IMR-90 (cell line): ENCODE measurements at regions not wholly inside any gene's neighbourhood (a gene's known extent, or its start where the extent isn't known, plus 50 kb on each side); places are given as distances from the start of the nearest gene placed in this dataset.

ENCODE experiments used
- ATAC-seq: fragments of 200-7000 bp; cut with Tn5 transposase; 2 replicates; pipeline ENCODE4 v1.9.1; 2020; ENCODE audit warnings: low read depth, mild to moderate bottlenecking, moderate library complexity
- BruUV-seq: library from RNA; stranded (reverse); fragments of 400-500 nt; replicated peaks from 2 replicates; lab custom pipeline; 2021; lab: Mats Ljungman, UMichigan
- CTCF ChIA-PET: fragments of 300-600 bp; formaldehyde crosslinking; extraction: SDS; loops from one replicate; lab custom pipeline; 2021; ENCODE audit warnings: antibody characterized with exemption; lab: Yijun Ruan, JAX
- POLR2A ChIA-PET: fragments of 300-600 bp; sonication (Branson Sonifier 250); formaldehyde crosslinking; loops from one replicate; lab custom pipeline; 2022; ENCODE audit warnings: antibody characterized with exemption; ENCODE audit not compliant: unreplicated experiment; lab: Charles Lee
- DNase-seq: peaks from one replicate; pipeline ENCODE4 v3.0.0; 2013
- H2AFZ ChIP-seq: replicated peaks from 2 replicates; pipeline ENCODE3; 2013; ENCODE audit warnings: low read length, mild to moderate bottlenecking; ENCODE audit not compliant: poor library complexity
- H2AK5ac ChIP-seq: 2 replicates; pipeline ENCODE4 v1.6.1; 2013; ENCODE audit warnings: low read depth, low read length, inconsistent platforms
- H2AK9ac ChIP-seq: replicated peaks from 2 replicates; pipeline ENCODE3; 2013; ENCODE audit warnings: mild to moderate bottlenecking, low read depth, low read length, moderate library complexity; ENCODE audit not compliant: poor library complexity
- H2BK120ac ChIP-seq: 2 replicates; pipeline ENCODE4 v1.6.1; 2013; ENCODE audit warnings: low read depth, low read length, inconsistent platforms
- H2BK15ac ChIP-seq: 3 replicates; pipeline ENCODE4 v1.6.1; 2013; ENCODE audit warnings: low read depth, low read length, inconsistent platforms
- H2BK20ac ChIP-seq: 2 replicates; pipeline ENCODE4 v1.6.1; 2013; ENCODE audit warnings: low read depth, mild to moderate bottlenecking, inconsistent platforms, low read length, moderate library complexity
- H2BK5ac ChIP-seq: 2 replicates; pipeline ENCODE4 v1.6.1; 2013; ENCODE audit warnings: mild to moderate bottlenecking, low read depth, low read length, inconsistent platforms; ENCODE audit not compliant: poor library complexity, severe bottlenecking
- H3K14ac ChIP-seq: replicated peaks from 2 replicates; pipeline ENCODE4 v1.6.1; 2013; ENCODE audit warnings: low read depth, low read length, inconsistent platforms
- H3K18ac ChIP-seq: 2 replicates; pipeline ENCODE4 v1.6.1; 2013; ENCODE audit warnings: low read depth, low read length, control low read depth
- H3K23ac ChIP-seq: 2 replicates; pipeline ENCODE4 v1.6.1; 2013; ENCODE audit warnings: low read depth, low read length, inconsistent platforms
- H3K27ac ChIP-seq: 2 replicates; pipeline ENCODE4 v1.5.1; 2013; ENCODE audit warnings: mild to moderate bottlenecking, control low read depth, low read length; ENCODE audit not compliant: insufficient read depth
- H3K27me3 ChIP-seq: 2 replicates; pipeline ENCODE4 v1.6.1; 2013; ENCODE audit warnings: low read length; ENCODE audit not compliant: control insufficient read depth, insufficient read depth
- H3K36me3 ChIP-seq: 2 replicates; pipeline ENCODE4 v1.6.1; 2013; ENCODE audit warnings: low read length, mixed read lengths; ENCODE audit not compliant: control insufficient read depth, insufficient read depth
- H3K4ac ChIP-seq: 2 replicates; pipeline ENCODE4 v1.6.1; 2013; ENCODE audit warnings: low read depth, low read length, inconsistent platforms
- H3K4me1 ChIP-seq: 2 replicates; pipeline ENCODE4 v1.6.1; 2013; ENCODE audit warnings: low read length, mixed read lengths; ENCODE audit not compliant: control insufficient read depth, insufficient read depth
- H3K4me2 ChIP-seq: 2 replicates; pipeline ENCODE4 v1.6.1; 2013; ENCODE audit warnings: low read depth, mild to moderate bottlenecking, control low read depth, low read length, moderate library complexity
- H3K4me3 ChIP-seq: 2 replicates; pipeline ENCODE4 v1.5.1; 2013; ENCODE audit warnings: low read depth, mild to moderate bottlenecking, control low read depth, low read length, moderate library complexity; ENCODE audit not compliant: insufficient read depth
- H3K56ac ChIP-seq: 2 replicates; pipeline ENCODE4 v1.6.1; 2013; ENCODE audit warnings: low read length, inconsistent platforms; ENCODE audit not compliant: insufficient read depth; ENCODE audit errors: extremely low read depth
- H3K79me1 ChIP-seq, 2 experiments: 2 replicates each; pipeline ENCODE4 v1.6.1; 2013; ENCODE audit warnings: low read length in 2 of 2, inconsistent platforms in 1 of 2, low read depth in 1 of 2
- H3K9ac ChIP-seq: 2 replicates; pipeline ENCODE4 v1.6.1; 2013; ENCODE audit warnings: low read depth, low read length, control low read depth
- H3K9me1 ChIP-seq: 2 replicates; pipeline ENCODE4 v1.6.1; 2013; ENCODE audit warnings: low read length, inconsistent platforms; ENCODE audit not compliant: insufficient read depth
- H3K9me3 ChIP-seq: 2 replicates; pipeline ENCODE4 v1.6.1; 2013; ENCODE audit warnings: low read length; ENCODE audit not compliant: control insufficient read depth, insufficient read depth
- H4K20me1 ChIP-seq: 2 replicates; pipeline ENCODE4 v1.6.1; 2013; ENCODE audit warnings: low read length, inconsistent platforms; ENCODE audit not compliant: insufficient read depth
- H4K5ac ChIP-seq: 2 replicates; pipeline ENCODE4 v1.6.1; 2013; ENCODE audit warnings: mild to moderate bottlenecking, low read depth, low read length, control low read depth
- H4K8ac ChIP-seq, 2 experiments: 2 replicates each; pipeline ENCODE4 v1.6.1; 2013; ENCODE audit warnings: low read depth in 2 of 2, low read length in 2 of 2, control low read depth in 1 of 2, inconsistent platforms in 1 of 2
- H4K91ac ChIP-seq: 2 replicates; pipeline ENCODE4 v1.6.1; 2013; ENCODE audit warnings: low read depth, low read length, inconsistent platforms; ENCODE audit not compliant: insufficient read depth
- BHLHE40 ChIP-seq: fragments of 150-350 bp; IDR thresholded peaks from 2 replicates; pipeline ENCODE4 v1.6.1; 2016; ENCODE audit warnings: mild to moderate bottlenecking, low read depth, low read length
- CEBPB ChIP-seq: IDR thresholded peaks from 2 replicates; pipeline ENCODE4 v1.6.1; 2012; ENCODE audit warnings: low read depth, low read length, improper control_type of control experiment
- CHD1 ChIP-seq: IDR thresholded peaks from 2 replicates; pipeline ENCODE4 v1.6.1; 2012; ENCODE audit warnings: low read depth, low read length, improper control_type of control experiment
- ELK1 ChIP-seq: fragments of 150-350 bp; IDR thresholded peaks from 2 replicates; pipeline ENCODE4 v1.6.1; 2016; ENCODE audit warnings: low read depth, mild to moderate bottlenecking, low read length, moderate library complexity, borderline replicate concordance
- FOS ChIP-seq: fragments of 150-350 bp; IDR thresholded peaks from 2 replicates; pipeline ENCODE4 v1.6.1; 2016; ENCODE audit warnings: low read depth, low read length
- MXI1 ChIP-seq: IDR thresholded peaks from 2 replicates; pipeline ENCODE4 v1.6.1; 2012; ENCODE audit warnings: low read depth, mild to moderate bottlenecking, low read length, moderate library complexity, borderline replicate concordance
- POLR2A ChIP-seq: IDR thresholded peaks from 2 replicates; pipeline ENCODE4 v1.6.1; 2012; ENCODE audit warnings: mild to moderate bottlenecking, low read depth, low read length
- RCOR1 ChIP-seq: IDR thresholded peaks from 2 replicates; pipeline ENCODE4 v1.6.1; 2012; ENCODE audit warnings: mild to moderate bottlenecking, low read length, improper control_type of control experiment; ENCODE audit not compliant: insufficient replicate concordance
- RFX5 ChIP-seq: IDR thresholded peaks from 2 replicates; pipeline ENCODE4 v1.8.0; 2012; ENCODE audit warnings: low read depth, mild to moderate bottlenecking, low read length, moderate library complexity
- SMC3 ChIP-seq: fragments of 150-350 bp; IDR thresholded peaks from 2 replicates; pipeline ENCODE4 v1.6.1; 2016; ENCODE audit warnings: low read depth, mild to moderate bottlenecking, antibody characterized with exemption, low read length, moderate library complexity
- USF2 ChIP-seq: fragments of 150-350 bp; IDR thresholded peaks from 2 replicates; pipeline ENCODE4 v1.6.1; 2017; ENCODE audit warnings: mild to moderate bottlenecking, antibody characterized with exemption, low read length, low read depth
- WGBS, 2 experiments: methylation state at CpG; one replicate each; pipeline versions ENCODE4 v1.1.5 to v1.1.7; 2013; ENCODE audit warnings: missing lambda C conversion rate in 2 of 2; ENCODE audit not compliant: insufficient read length in 1 of 2; ENCODE audit errors: extremely low coverage in 2 of 2; 5-methylcytosine and 5-hydroxymethylcytosine counted together
- dilution Hi-C: fragments of 300-500 bp; cut with HindIII; formaldehyde crosslinking; loops from one replicate; pipeline ENCODE4 v1.14.3; 2018; ENCODE audit warnings: low sequenced_read_pairs; ENCODE audit not compliant: unreplicated experiment
- in situ Hi-C: fragments of 300-500 bp; cut with MboI; formaldehyde crosslinking; loops from 3 replicates; pipeline ENCODE4 v1.14.3; 2019; ENCODE audit warnings: low sequenced_read_pairs, inconsistent platforms, mixed read lengths
- intact Hi-C: fragments of 100-400 bp; cut with micrococcal nuclease; formaldehyde crosslinking; loops from 2 replicates; pipeline ENCODE4 v1.10.0; 2022
- TF ChIP-seq, protein P1 (sequence below): conservative IDR thresholded peaks from 2 replicates; pipeline ENCODE4 v1.5.1; 2012; ENCODE audit warnings: mild to moderate bottlenecking, low read depth, low read length, improper control_type of control experiment

- Histone ChIP-seq H3K4me3 (no peak overlapping the region), H4K5ac (no peak overlapping the region), H3K36me3 (no peaks in the 10 kb centered on the region), H2BK15ac (no peak overlapping the region), H3K9me1 (no peaks in the 10 kb centered on the region), H4K20me1 (no peaks in the 10 kb centered on the region), H2AFZ (no peak overlapping the region), H3K4me1 (no peaks in the 10 kb centered on the region), H3K9ac (no peak overlapping the region), H3K4me2 (no peak overlapping the region), H3K27me3 (peaks cover 17% of the 10 kb centered on the region), H2BK120ac (no peak overlapping the region), H2AK9ac (no peak overlapping the region), H3K18ac (no peak overlapping the region), H3K9me3 (peaks cover 7% of the 10 kb centered on the region; the same call in 1 of the 2 replicates), H2BK20ac (no peak overlapping the region), H2BK5ac (no peak overlapping the region), H4K91ac (no peak overlapping the region), H3K4ac (no peak overlapping the region), H3K14ac (no peak overlapping the region), H4K8ac (no peak overlapping the region), H2AK5ac (no peak overlapping the region), H3K23ac (no peak overlapping the region), H3K56ac (no peak overlapping the region), H3K27ac (no peak overlapping the region), H3K79me1 (no peaks in the 10 kb centered on the region)
- ChIA-PET CTCF (no interaction called here), POLR2A (no interaction called here)
- dilution Hi-C loops (no loop called here), in situ Hi-C loops (no loop called here), intact Hi-C loops (no loop called here)
- DNase-seq (no peak), ATAC-seq (no peak)
- TF ChIP-seq USF2 (no peak), RFX5 (no peak), BHLHE40 (no peak), CEBPB (no peak), FOS (no peak), CHD1 (no peak), RCOR1 (no peak), SMC3 (no peak), MXI1 (no peak), POLR2A (no peak), ELK1 (no peak)
- TF ChIP-seq, protein P1, sequence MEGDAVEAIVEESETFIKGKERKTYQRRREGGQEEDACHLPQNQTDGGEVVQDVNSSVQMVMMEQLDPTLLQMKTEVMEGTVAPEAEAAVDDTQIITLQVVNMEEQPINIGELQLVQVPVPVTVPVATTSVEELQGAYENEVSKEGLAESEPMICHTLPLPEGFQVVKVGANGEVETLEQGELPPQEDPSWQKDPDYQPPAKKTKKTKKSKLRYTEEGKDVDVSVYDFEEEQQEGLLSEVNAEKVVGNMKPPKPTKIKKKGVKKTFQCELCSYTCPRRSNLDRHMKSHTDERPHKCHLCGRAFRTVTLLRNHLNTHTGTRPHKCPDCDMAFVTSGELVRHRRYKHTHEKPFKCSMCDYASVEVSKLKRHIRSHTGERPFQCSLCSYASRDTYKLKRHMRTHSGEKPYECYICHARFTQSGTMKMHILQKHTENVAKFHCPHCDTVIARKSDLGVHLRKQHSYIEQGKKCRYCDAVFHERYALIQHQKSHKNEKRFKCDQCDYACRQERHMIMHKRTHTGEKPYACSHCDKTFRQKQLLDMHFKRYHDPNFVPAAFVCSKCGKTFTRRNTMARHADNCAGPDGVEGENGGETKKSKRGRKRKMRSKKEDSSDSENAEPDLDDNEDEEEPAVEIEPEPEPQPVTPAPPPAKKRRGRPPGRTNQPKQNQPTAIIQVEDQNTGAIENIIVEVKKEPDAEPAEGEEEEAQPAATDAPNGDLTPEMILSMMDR = no peak
- no TSS peak for BruUV-seq
- no CpG with 5 or more reads among the region's 15 CpGs for WGBS, 2 experiments
Measured at GRCh38 chr12:124207617-124208016, 87.3 kb upstream of the RFLNA start.
